IMR-90 (cell line): ENCODE measurements at regions not wholly inside any gene's neighbourhood (a gene's known extent, or its start where the extent isn't known, plus 50 kb on each side); places are given as distances from the start of the nearest gene placed in this dataset.

ENCODE experiments used
- ATAC-seq: fragments of 200-7000 bp; cut with Tn5 transposase; 2 replicates; pipeline ENCODE4 v1.9.1; 2020; ENCODE audit warnings: low read depth, mild to moderate bottlenecking, moderate library complexity
- BruUV-seq: library from RNA; stranded (reverse); fragments of 400-500 nt; replicated peaks from 2 replicates; lab custom pipeline; 2021; lab: Mats Ljungman, UMichigan
- CTCF ChIA-PET: fragments of 300-600 bp; formaldehyde crosslinking; extraction: SDS; loops from one replicate; lab custom pipeline; 2021; ENCODE audit warnings: antibody characterized with exemption; lab: Yijun Ruan, JAX
- POLR2A ChIA-PET: fragments of 300-600 bp; sonication (Branson Sonifier 250); formaldehyde crosslinking; loops from one replicate; lab custom pipeline; 2022; ENCODE audit warnings: antibody characterized with exemption; ENCODE audit not compliant: unreplicated experiment; lab: Charles Lee
- DNase-seq: peaks from one replicate; pipeline ENCODE4 v3.0.0; 2013
- H2AFZ ChIP-seq: replicated peaks from 2 replicates; pipeline ENCODE3; 2013; ENCODE audit warnings: low read length, mild to moderate bottlenecking; ENCODE audit not compliant: poor library complexity
- H2AK5ac ChIP-seq: 2 replicates; pipeline ENCODE4 v1.6.1; 2013; ENCODE audit warnings: low read depth, low read length, inconsistent platforms
- H2AK9ac ChIP-seq: replicated peaks from 2 replicates; pipeline ENCODE3; 2013; ENCODE audit warnings: mild to moderate bottlenecking, low read depth, low read length, moderate library complexity; ENCODE audit not compliant: poor library complexity
- H2BK120ac ChIP-seq: 2 replicates; pipeline ENCODE4 v1.6.1; 2013; ENCODE audit warnings: low read depth, low read length, inconsistent platforms
- H2BK15ac ChIP-seq: 3 replicates; pipeline ENCODE4 v1.6.1; 2013; ENCODE audit warnings: low read depth, low read length, inconsistent platforms
- H2BK20ac ChIP-seq: 2 replicates; pipeline ENCODE4 v1.6.1; 2013; ENCODE audit warnings: low read depth, mild to moderate bottlenecking, inconsistent platforms, low read length, moderate library complexity
- H2BK5ac ChIP-seq: 2 replicates; pipeline ENCODE4 v1.6.1; 2013; ENCODE audit warnings: mild to moderate bottlenecking, low read depth, low read length, inconsistent platforms; ENCODE audit not compliant: poor library complexity, severe bottlenecking
- H3K14ac ChIP-seq: replicated peaks from 2 replicates; pipeline ENCODE4 v1.6.1; 2013; ENCODE audit warnings: low read depth, low read length, inconsistent platforms
- H3K18ac ChIP-seq: 2 replicates; pipeline ENCODE4 v1.6.1; 2013; ENCODE audit warnings: low read depth, low read length, control low read depth
- H3K23ac ChIP-seq: 2 replicates; pipeline ENCODE4 v1.6.1; 2013; ENCODE audit warnings: low read depth, low read length, inconsistent platforms
- H3K27ac ChIP-seq: 2 replicates; pipeline ENCODE4 v1.5.1; 2013; ENCODE audit warnings: mild to moderate bottlenecking, control low read depth, low read length; ENCODE audit not compliant: insufficient read depth
- H3K27me3 ChIP-seq: 2 replicates; pipeline ENCODE4 v1.6.1; 2013; ENCODE audit warnings: low read length; ENCODE audit not compliant: control insufficient read depth, insufficient read depth
- H3K36me3 ChIP-seq: 2 replicates; pipeline ENCODE4 v1.6.1; 2013; ENCODE audit warnings: low read length, mixed read lengths; ENCODE audit not compliant: control insufficient read depth, insufficient read depth
- H3K4ac ChIP-seq: 2 replicates; pipeline ENCODE4 v1.6.1; 2013; ENCODE audit warnings: low read depth, low read length, inconsistent platforms
- H3K4me1 ChIP-seq: 2 replicates; pipeline ENCODE4 v1.6.1; 2013; ENCODE audit warnings: low read length, mixed read lengths; ENCODE audit not compliant: control insufficient read depth, insufficient read depth
- H3K4me2 ChIP-seq: 2 replicates; pipeline ENCODE4 v1.6.1; 2013; ENCODE audit warnings: low read depth, mild to moderate bottlenecking, control low read depth, low read length, moderate library complexity
- H3K4me3 ChIP-seq: 2 replicates; pipeline ENCODE4 v1.5.1; 2013; ENCODE audit warnings: low read depth, mild to moderate bottlenecking, control low read depth, low read length, moderate library complexity; ENCODE audit not compliant: insufficient read depth
- H3K56ac ChIP-seq: 2 replicates; pipeline ENCODE4 v1.6.1; 2013; ENCODE audit warnings: low read length, inconsistent platforms; ENCODE audit not compliant: insufficient read depth; ENCODE audit errors: extremely low read depth
- H3K79me1 ChIP-seq, 2 experiments: 2 replicates each; pipeline ENCODE4 v1.6.1; 2013; ENCODE audit warnings: low read length in 2 of 2, inconsistent platforms in 1 of 2, low read depth in 1 of 2
- H3K9ac ChIP-seq: 2 replicates; pipeline ENCODE4 v1.6.1; 2013; ENCODE audit warnings: low read depth, low read length, control low read depth
- H3K9me1 ChIP-seq: 2 replicates; pipeline ENCODE4 v1.6.1; 2013; ENCODE audit warnings: low read length, inconsistent platforms; ENCODE audit not compliant: insufficient read depth
- H3K9me3 ChIP-seq: 2 replicates; pipeline ENCODE4 v1.6.1; 2013; ENCODE audit warnings: low read length; ENCODE audit not compliant: control insufficient read depth, insufficient read depth
- H4K20me1 ChIP-seq: 2 replicates; pipeline ENCODE4 v1.6.1; 2013; ENCODE audit warnings: low read length, inconsistent platforms; ENCODE audit not compliant: insufficient read depth
- H4K5ac ChIP-seq: 2 replicates; pipeline ENCODE4 v1.6.1; 2013; ENCODE audit warnings: mild to moderate bottlenecking, low read depth, low read length, control low read depth
- H4K8ac ChIP-seq, 2 experiments: 2 replicates each; pipeline ENCODE4 v1.6.1; 2013; ENCODE audit warnings: low read depth in 2 of 2, low read length in 2 of 2, control low read depth in 1 of 2, inconsistent platforms in 1 of 2
- H4K91ac ChIP-seq: 2 replicates; pipeline ENCODE4 v1.6.1; 2013; ENCODE audit warnings: low read depth, low read length, inconsistent platforms; ENCODE audit not compliant: insufficient read depth
- BHLHE40 ChIP-seq: fragments of 150-350 bp; IDR thresholded peaks from 2 replicates; pipeline ENCODE4 v1.6.1; 2016; ENCODE audit warnings: mild to moderate bottlenecking, low read depth, low read length
- ELK1 ChIP-seq: fragments of 150-350 bp; IDR thresholded peaks from 2 replicates; pipeline ENCODE4 v1.6.1; 2016; ENCODE audit warnings: low read depth, mild to moderate bottlenecking, low read length, moderate library complexity, borderline replicate concordance
- FOS ChIP-seq: fragments of 150-350 bp; IDR thresholded peaks from 2 replicates; pipeline ENCODE4 v1.6.1; 2016; ENCODE audit warnings: low read depth, low read length
- MAFK ChIP-seq: IDR thresholded peaks from 2 replicates; pipeline ENCODE4 v1.6.1; 2012; ENCODE audit warnings: low read depth, low read length, improper control_type of control experiment
- MAZ ChIP-seq: IDR thresholded peaks from 2 replicates; pipeline ENCODE4 v1.6.1; 2012; ENCODE audit warnings: low read depth, mild to moderate bottlenecking, low read length, improper control_type of control experiment, moderate library complexity, borderline replicate concordance
- MXI1 ChIP-seq: IDR thresholded peaks from 2 replicates; pipeline ENCODE4 v1.6.1; 2012; ENCODE audit warnings: low read depth, mild to moderate bottlenecking, low read length, moderate library complexity, borderline replicate concordance
- NFE2L2 ChIP-seq: fragments of 150-350 bp; IDR thresholded peaks from 2 replicates; pipeline ENCODE4 v1.6.1; 2016; ENCODE audit warnings: low read depth, mild to moderate bottlenecking, low read length
- POLR2A ChIP-seq: IDR thresholded peaks from 2 replicates; pipeline ENCODE4 v1.6.1; 2012; ENCODE audit warnings: mild to moderate bottlenecking, low read depth, low read length
- RFX5 ChIP-seq: IDR thresholded peaks from 2 replicates; pipeline ENCODE4 v1.8.0; 2012; ENCODE audit warnings: low read depth, mild to moderate bottlenecking, low read length, moderate library complexity
- SMC3 ChIP-seq: fragments of 150-350 bp; IDR thresholded peaks from 2 replicates; pipeline ENCODE4 v1.6.1; 2016; ENCODE audit warnings: low read depth, mild to moderate bottlenecking, antibody characterized with exemption, low read length, moderate library complexity
- dilution Hi-C: fragments of 300-500 bp; cut with HindIII; formaldehyde crosslinking; loops from one replicate; pipeline ENCODE4 v1.14.3; 2018; ENCODE audit warnings: low sequenced_read_pairs; ENCODE audit not compliant: unreplicated experiment
- in situ Hi-C: fragments of 300-500 bp; cut with MboI; formaldehyde crosslinking; loops from 3 replicates; pipeline ENCODE4 v1.14.3; 2019; ENCODE audit warnings: low sequenced_read_pairs, inconsistent platforms, mixed read lengths
- intact Hi-C: fragments of 100-400 bp; cut with micrococcal nuclease; formaldehyde crosslinking; loops from 2 replicates; pipeline ENCODE4 v1.10.0; 2022

DNA sequence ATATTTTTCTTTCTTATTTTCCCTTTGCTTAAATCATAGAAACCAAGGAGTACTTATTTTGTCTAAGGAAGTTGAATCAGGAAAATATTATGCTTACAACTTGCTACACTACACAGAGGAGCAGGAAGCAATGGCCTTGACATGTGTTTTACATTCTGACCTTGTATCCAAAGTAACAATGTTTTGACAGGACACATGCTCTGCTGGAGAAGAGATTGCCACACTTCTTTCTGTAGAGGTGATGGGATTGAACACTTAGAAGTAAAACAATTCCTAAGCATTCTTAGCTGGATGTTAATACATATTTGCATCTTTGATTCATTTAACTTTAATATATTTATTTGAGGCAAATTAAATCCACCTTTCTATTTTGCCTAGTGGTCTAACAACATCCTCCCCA, 929.1 kb downstream of the DSC3 start:
- no TSS peak for BruUV-seq
- ChIA-PET CTCF (no interaction called here), POLR2A (no interaction called here)
- Histone ChIP-seq H3K9me3 (peaks cover 4% of the 10 kb centered on the region; the same call in 1 of the 2 replicates), H3K79me1 (no peaks in the 10 kb centered on the region), H3K4me1 (no peaks in the 10 kb centered on the region), H2AFZ (no peak overlapping the region), H3K4me3 (no peak overlapping the region), H4K91ac (no peak overlapping the region), H3K18ac (no peak overlapping the region), H3K4ac (no peak overlapping the region), H2AK5ac (no peak overlapping the region), H4K8ac (no peak overlapping the region), H3K9ac (no peak overlapping the region), H3K56ac (no peak overlapping the region), H3K4me2 (no peak overlapping the region), H2BK5ac (no peak overlapping the region), H3K27ac (no peak overlapping the region), H3K23ac (no peak overlapping the region), H2BK120ac (no peak overlapping the region), H3K9me1 (no peaks in the 10 kb centered on the region), H3K36me3 (no peaks in the 10 kb centered on the region), H3K27me3 (no peaks in the 10 kb centered on the region), H2AK9ac (no peak overlapping the region), H3K14ac (no peak overlapping the region), H2BK15ac (no peak overlapping the region), H2BK20ac (no peak overlapping the region), H4K5ac (no peak overlapping the region), H4K20me1 (no peaks in the 10 kb centered on the region)
- intact Hi-C loops (loop anchor here (5.0 kb wide), 1 partner anchor 1576 kb away; no protein-coding TSS in a partner anchor), dilution Hi-C loops (no loop called here), in situ Hi-C loops (no loop called here)
- TF ChIP-seq SMC3 (no peak), MAFK (no peak), POLR2A (no peak), FOS (no peak), MXI1 (no peak), RFX5 (no peak), MAZ (no peak), NFE2L2 (no peak), ELK1 (no peak), BHLHE40 (no peak)
- DNase-seq (no peak), ATAC-seq (no peak)
